Activated naive CD4-positive, alpha-beta T cell treated with anti-CD3 and anti-CD28 coated beads, Interleukin-2, amount 50 U/mL, for 72 hours (primary cell): ENCODE measurements at regions not wholly inside any gene's neighbourhood (a gene's known extent, or its start where the extent isn't known, plus 50 kb on each side); places are given as distances from the start of the nearest gene placed in this dataset.
"Not testable (repeated sequence)": the region's sequence is repeated elsewhere in the genome, so short reads cannot be mapped to it uniquely, and the experiment has no call there.

Source experiments
- ATAC-seq, 2 donors: fragments of 150-1000 bp; cut with Tn5 transposase; 2 replicates each; pipeline ENCODE4 v1.10.0; 2021; ENCODE audit warnings: mild to moderate bottlenecking in 2 of 2, moderate library complexity in 2 of 2
- DNase-seq, 2 donors: peaks; one replicate each; pipeline ENCODE4 v3.0.0; 2021 to 2022; ENCODE audit warnings: low spot score in 2 of 2
- H3K27ac Mint-ChIP-seq, 2 donors: one replicate each; pipeline ENCODE4 v1.8.0; 2022; ENCODE audit warnings: mild to moderate bottlenecking in 2 of 2, mixed read lengths in 2 of 2
- H3K36me3 Mint-ChIP-seq, 2 donors: one replicate each; pipeline ENCODE4 v1.8.0; 2022; ENCODE audit warnings: mixed read lengths in 2 of 2
- H3K9me3 Mint-ChIP-seq, 2 donors: one replicate each; pipeline ENCODE4 v1.8.0; 2022; ENCODE audit warnings: mixed read lengths in 2 of 2

GRCh38 chr2:180849851-180850250, 130.6 kb upstream of the UBE2E3 start:
- H3K36me3 Mint-ChIP-seq: no peaks in the 10 kb centered on the region
- H3K27ac Mint-ChIP-seq: no peak overlapping the region
- ATAC-seq: no peak
- no peaks in the 10 kb centered on the region for H3K9me3 Mint-ChIP-seq
- DNase-seq: no peak

- H3K36me3 Mint-ChIP-seq: no peaks in the 10 kb centered on the region
- no peaks in the 10 kb centered on the region for H3K9me3 Mint-ChIP-seq
- no peak overlapping the region for H3K27ac Mint-ChIP-seq
- ATAC-seq: no peak
- no peak for DNase-seq
These were observed 132.0 kb upstream of the UBE2E3 start for GRCh38 chr2:180848393-180848792.

DNA sequence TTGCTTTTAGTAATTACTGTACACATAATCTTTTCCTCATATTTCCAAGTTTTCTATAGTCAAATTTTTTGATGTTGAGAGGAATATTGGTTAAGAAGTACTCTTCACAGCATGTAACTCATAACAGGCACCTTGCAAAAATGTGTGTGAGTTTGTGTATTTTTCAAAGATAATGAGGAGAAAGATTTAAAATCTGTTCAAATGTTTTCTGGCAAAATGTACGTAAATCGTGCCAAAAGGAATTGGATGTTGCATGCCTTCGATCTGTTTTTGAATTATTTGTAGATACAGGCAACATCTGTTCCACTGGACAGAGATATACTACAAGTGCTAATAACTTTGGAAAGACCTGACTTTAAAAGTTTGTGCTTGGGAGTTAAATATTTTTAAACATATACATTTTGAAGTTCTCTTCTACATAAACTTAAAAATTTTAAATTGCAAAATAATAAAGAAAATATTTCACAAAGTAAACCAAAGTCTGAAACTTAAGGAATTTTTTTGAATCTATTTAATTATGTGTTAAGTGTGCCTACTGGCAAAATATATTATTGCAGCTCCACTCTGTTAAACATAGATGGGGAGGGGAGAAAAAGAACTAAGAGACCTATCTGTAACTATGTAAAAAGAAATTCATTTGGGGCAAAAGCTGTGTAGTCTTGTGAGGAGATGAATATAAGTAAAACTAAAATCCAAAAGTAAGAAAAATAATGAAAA, 133.5 kb upstream of the UBE2E3 start:
- no peak overlapping the region for H3K27ac Mint-ChIP-seq
- no peaks in the 10 kb centered on the region for H3K36me3 Mint-ChIP-seq
- no peak for ATAC-seq
- DNase-seq: no peak
- H3K9me3 Mint-ChIP-seq: no peaks in the 10 kb centered on the region

- Mint-ChIP-seq H3K9me3 (no peaks in the 10 kb centered on the region), H3K27ac (no peak overlapping the region), H3K36me3 (no peaks in the 10 kb centered on the region)
- no peak for ATAC-seq
- DNase-seq: no peak
These were observed 137.9 kb upstream of the UBE2E3 start for GRCh38 chr2:180842461-180842860.

GRCh38 chr2:180840641-180841040, 139.8 kb upstream of the UBE2E3 start:
- no peak for ATAC-seq
- no peak overlapping the region for H3K27ac Mint-ChIP-seq
- H3K36me3 Mint-ChIP-seq: no peaks in the 10 kb centered on the region

GRCh38 chr2:180829836-180830235, 150.6 kb upstream of the UBE2E3 start:
- H3K36me3 Mint-ChIP-seq: no peaks in the 10 kb centered on the region
- no peaks in the 10 kb centered on the region for H3K9me3 Mint-ChIP-seq

More at GRCh38 chr2:180840641-180841040, 139.8 kb upstream of the UBE2E3 start:
- DNase-seq: no peak
- no peaks in the 10 kb centered on the region for H3K9me3 Mint-ChIP-seq

DNA sequence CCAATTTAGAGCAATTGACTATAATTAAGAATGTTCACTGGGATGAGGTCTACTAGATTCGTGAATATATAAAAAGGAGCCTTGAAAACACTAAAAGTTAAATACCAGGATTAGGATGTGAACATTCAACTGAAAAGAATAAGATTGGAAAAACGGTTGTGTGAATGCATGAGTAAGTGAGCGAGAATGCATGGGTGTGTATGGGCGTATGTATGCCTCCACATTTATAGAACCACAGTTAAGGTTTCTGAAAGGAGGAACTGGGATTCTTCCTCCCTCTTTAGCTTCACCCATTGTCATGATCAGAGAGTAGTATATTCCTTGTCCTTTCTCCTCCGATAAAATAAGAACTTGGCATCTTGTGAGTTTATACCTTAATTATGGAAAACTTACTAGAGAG, 151.1 kb upstream of the UBE2E3 start:
- no peak overlapping the region for H3K27ac Mint-ChIP-seq
- no peaks in the 10 kb centered on the region for H3K9me3 Mint-ChIP-seq
- no peaks in the 10 kb centered on the region for H3K36me3 Mint-ChIP-seq
- DNase-seq (no peak), ATAC-seq (no peak)

More at GRCh38 chr2:180829836-180830235, 150.6 kb upstream of the UBE2E3 start:
- ATAC-seq (no peak), DNase-seq (no peak)
- no peak overlapping the region for H3K27ac Mint-ChIP-seq

DNA sequence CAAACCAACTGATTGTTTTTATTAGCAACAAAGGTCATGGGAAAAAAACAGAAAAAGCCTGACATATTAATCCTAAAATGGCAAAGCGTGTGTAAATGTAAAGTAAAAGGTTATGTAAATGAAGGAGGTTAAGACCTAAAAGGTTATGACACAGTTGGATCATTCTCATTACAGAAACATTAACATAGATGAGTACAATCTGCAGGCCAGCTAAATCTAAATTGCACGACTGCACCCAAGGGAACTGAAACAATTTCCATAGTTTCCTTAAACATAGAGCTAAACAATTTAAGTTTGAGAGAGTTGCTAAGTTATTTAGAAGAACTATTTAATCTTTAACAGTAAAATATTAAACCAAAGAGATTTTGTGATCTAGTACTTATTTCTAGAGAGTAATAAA, 151.6 kb upstream of the UBE2E3 start:
- Mint-ChIP-seq H3K27ac (no peak overlapping the region), H3K9me3 (no peaks in the 10 kb centered on the region), H3K36me3 (no peaks in the 10 kb centered on the region)
- ATAC-seq: no peak
- DNase-seq: no peak

GRCh38 chr2:180823546-180824141, 156.8 kb upstream of the UBE2E3 start:
- H3K27ac Mint-ChIP-seq: no peak overlapping the region
- no peaks in the 10 kb centered on the region for H3K9me3 Mint-ChIP-seq
- no peak for ATAC-seq
- no peaks in the 10 kb centered on the region for H3K36me3 Mint-ChIP-seq
- DNase-seq: no peak

- ATAC-seq: no peak
- H3K36me3 Mint-ChIP-seq: no peaks in the 10 kb centered on the region
- H3K9me3 Mint-ChIP-seq: peaks cover 0 to 10% of the 10 kb centered on the region in 2 donors
- DNase-seq: no peak
- no peak overlapping the region for H3K27ac Mint-ChIP-seq
These were observed 161.3 kb upstream of the UBE2E3 start for GRCh38 chr2:180819106-180819505.

DNA sequence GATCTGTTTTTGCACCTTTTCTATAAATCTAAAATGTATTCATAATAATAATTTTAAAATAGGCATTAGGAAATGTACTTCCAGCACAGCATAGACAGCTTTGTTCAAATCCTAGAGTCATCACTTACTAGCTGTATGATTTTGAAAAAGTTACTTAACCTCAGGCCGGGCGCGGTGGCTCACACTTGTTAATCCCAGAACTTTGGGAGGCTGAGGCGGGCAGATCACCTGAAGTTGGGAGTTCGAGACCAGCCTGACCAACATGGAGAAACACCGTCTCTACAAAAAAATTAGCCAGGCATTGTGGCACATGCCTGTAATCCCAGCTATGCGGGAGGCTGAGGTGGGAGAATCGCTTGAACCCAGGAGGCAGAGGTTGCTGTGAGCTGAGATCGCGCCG, 161.7 kb upstream of the UBE2E3 start:
- not testable (repeated sequence) for H3K9me3 Mint-ChIP-seq, DNase-seq, ATAC-seq, H3K36me3 Mint-ChIP-seq, H3K27ac Mint-ChIP-seq

- DNase-seq: no peak
- no peak for ATAC-seq
- Mint-ChIP-seq H3K36me3 (no peaks in the 10 kb centered on the region), H3K9me3 (no peaks in the 10 kb centered on the region), H3K27ac (no peak overlapping the region)
These were observed 181.3 kb upstream of the UBE2E3 start for GRCh38 chr2:180799141-180799540.

- no peak for DNase-seq
- no peak overlapping the region for H3K27ac Mint-ChIP-seq
- no peak for ATAC-seq
These were observed 189.5 kb upstream of the UBE2E3 start for GRCh38 chr2:180790891-180791290.

DNA sequence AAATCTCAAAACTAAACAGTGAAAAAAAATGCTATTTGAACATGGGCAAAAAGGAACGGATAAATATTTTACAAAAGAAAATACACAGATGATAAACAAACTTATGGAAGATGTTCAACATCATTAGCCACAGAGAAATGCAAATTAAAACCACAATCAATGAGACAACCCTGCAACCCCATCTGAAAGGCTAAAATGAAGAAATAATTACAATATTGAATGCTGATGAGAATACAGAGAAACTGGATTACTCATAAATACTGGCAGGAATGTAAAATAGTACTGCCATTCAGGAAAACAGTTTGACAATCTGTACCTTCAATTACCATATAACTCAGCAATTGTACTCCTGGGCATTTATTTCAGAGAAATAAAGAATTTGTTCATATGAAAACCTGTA, 193.1 kb upstream of the UBE2E3 start:
- Mint-ChIP-seq H3K27ac (no peak overlapping the region), H3K36me3 (no peaks in the 10 kb centered on the region), H3K9me3 (no peaks in the 10 kb centered on the region)
- ATAC-seq (no peak), DNase-seq (no peak)

More at GRCh38 chr2:180790891-180791290, 189.5 kb upstream of the UBE2E3 start:
- H3K9me3 Mint-ChIP-seq: no peaks in the 10 kb centered on the region
- H3K36me3 Mint-ChIP-seq: no peaks in the 10 kb centered on the region

GRCh38 chr2:180781276-180781675, 199.1 kb upstream of the UBE2E3 start:
- no peak overlapping the region for H3K27ac Mint-ChIP-seq
- H3K36me3 Mint-ChIP-seq: no peaks in the 10 kb centered on the region
- DNase-seq: no peak
- no peak for ATAC-seq
- no peaks in the 10 kb centered on the region for H3K9me3 Mint-ChIP-seq

- Mint-ChIP-seq H3K27ac (no peak overlapping the region), H3K36me3 (no peaks in the 10 kb centered on the region), H3K9me3 (no peaks in the 10 kb centered on the region)
- DNase-seq (no peak), ATAC-seq (no peak)
These were observed 202.1 kb upstream of the UBE2E3 start for GRCh38 chr2:180778291-180778690.

GRCh38 chr2:180776921-180777320, 203.5 kb upstream of the UBE2E3 start:
- H3K27ac Mint-ChIP-seq: no peak overlapping the region
- H3K36me3 Mint-ChIP-seq: no peaks in the 10 kb centered on the region
- no peaks in the 10 kb centered on the region for H3K9me3 Mint-ChIP-seq
- no peak for DNase-seq
- no peak for ATAC-seq

GRCh38 chr2:180775711-180776110, 204.7 kb upstream of the UBE2E3 start:
- no peaks in the 10 kb centered on the region for H3K9me3 Mint-ChIP-seq
- DNase-seq: no peak
- no peak overlapping the region for H3K27ac Mint-ChIP-seq
- no peaks in the 10 kb centered on the region for H3K36me3 Mint-ChIP-seq
- no peak for ATAC-seq
